Esophagus muscularis mucosa (tissue), 4 donors: ENCODE measurements at regions not wholly inside any gene's neighbourhood (a gene's known extent, or its start where the extent isn't known, plus 50 kb on each side); places are given as distances from the start of the nearest gene placed in this dataset.

Experiments
- CTCF ChIP-seq, 3 experiments: fragments of 200-600 bp in 2 of 3; fragments of 450-650 bp in 1 of 3; sonication (generic) in 2 of 3; IDR thresholded peaks; one replicate each; pipeline ENCODE4 v1.5.1; 2017 to 2019; ENCODE audit warnings: antibody characterized with exemption in 3 of 3, mild to moderate bottlenecking in 2 of 3, moderate library complexity in 1 of 3
- EP300 ChIP-seq: sonication (generic); formaldehyde crosslinking; IDR thresholded peaks from one replicate; pipeline ENCODE4 v1.6.1; 2017; ENCODE audit warnings: antibody characterized with exemption
- POLR2A ChIP-seq: fragments of 450-650 bp; IDR thresholded peaks from one replicate; pipeline ENCODE4 v1.6.1; 2017; ENCODE audit warnings: antibody characterized with exemption, moderate library complexity, mild to moderate bottlenecking, low read depth
- POLR2AphosphoS5 ChIP-seq, 2 donors: sonication (generic); formaldehyde crosslinking; IDR thresholded peaks; one replicate each; pipeline ENCODE4 v1.6.1; 2017; ENCODE audit warnings: antibody characterized with exemption in 2 of 2

GRCh38 chr12:61554268-61555008 is 705.8 kb upstream of the USP15 start:
- TF ChIP-seq CTCF (IDR thresholded peaks at IDR 0.05) (no peak), POLR2A (no peak), POLR2AphosphoS5 (IDR thresholded peaks at IDR 0.05) (no peak), EP300 (no peak)
